ENCODE measurements at regions not wholly inside any gene's neighbourhood (a gene's known extent, or its start where the extent isn't known, plus 50 kb on each side); places are given as distances from the start of the nearest gene placed in this dataset.

DNA sequence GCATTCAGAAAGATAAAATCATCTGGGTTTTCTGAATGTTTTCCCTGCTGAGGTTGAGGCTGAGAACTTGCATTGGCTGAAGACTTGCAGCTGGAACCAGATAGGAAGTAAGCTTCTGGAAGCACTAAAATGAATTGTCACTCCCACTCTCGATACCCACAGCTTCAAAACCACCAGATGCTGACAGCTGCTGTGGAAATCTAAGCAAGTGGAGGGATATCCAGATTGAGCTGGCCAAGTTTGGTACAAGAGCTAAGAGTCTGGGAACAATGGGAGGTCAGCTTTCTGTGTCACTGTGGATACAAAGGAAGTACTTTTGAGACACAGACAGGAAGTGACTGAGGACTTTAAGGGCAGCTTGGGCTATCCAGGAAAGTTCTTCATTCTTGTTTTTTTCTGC is 51.3 kb upstream of the CD44 start:
- TF ChIP-seq, protein P1, sequence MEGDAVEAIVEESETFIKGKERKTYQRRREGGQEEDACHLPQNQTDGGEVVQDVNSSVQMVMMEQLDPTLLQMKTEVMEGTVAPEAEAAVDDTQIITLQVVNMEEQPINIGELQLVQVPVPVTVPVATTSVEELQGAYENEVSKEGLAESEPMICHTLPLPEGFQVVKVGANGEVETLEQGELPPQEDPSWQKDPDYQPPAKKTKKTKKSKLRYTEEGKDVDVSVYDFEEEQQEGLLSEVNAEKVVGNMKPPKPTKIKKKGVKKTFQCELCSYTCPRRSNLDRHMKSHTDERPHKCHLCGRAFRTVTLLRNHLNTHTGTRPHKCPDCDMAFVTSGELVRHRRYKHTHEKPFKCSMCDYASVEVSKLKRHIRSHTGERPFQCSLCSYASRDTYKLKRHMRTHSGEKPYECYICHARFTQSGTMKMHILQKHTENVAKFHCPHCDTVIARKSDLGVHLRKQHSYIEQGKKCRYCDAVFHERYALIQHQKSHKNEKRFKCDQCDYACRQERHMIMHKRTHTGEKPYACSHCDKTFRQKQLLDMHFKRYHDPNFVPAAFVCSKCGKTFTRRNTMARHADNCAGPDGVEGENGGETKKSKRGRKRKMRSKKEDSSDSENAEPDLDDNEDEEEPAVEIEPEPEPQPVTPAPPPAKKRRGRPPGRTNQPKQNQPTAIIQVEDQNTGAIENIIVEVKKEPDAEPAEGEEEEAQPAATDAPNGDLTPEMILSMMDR (IDR thresholded peaks at IDR 0.05; ENCODE audit: low read length), result no peak
- no peak for TF ChIP-seq EZH2 (optimal IDR thresholded peaks at IDR 0.05; ENCODE audit: low read depth, low read length)
